ENCODE measurements at regions not wholly inside any gene's neighbourhood (a gene's known extent, or its start where the extent isn't known, plus 50 kb on each side); places are given as distances from the start of the nearest gene placed in this dataset.

DNA sequence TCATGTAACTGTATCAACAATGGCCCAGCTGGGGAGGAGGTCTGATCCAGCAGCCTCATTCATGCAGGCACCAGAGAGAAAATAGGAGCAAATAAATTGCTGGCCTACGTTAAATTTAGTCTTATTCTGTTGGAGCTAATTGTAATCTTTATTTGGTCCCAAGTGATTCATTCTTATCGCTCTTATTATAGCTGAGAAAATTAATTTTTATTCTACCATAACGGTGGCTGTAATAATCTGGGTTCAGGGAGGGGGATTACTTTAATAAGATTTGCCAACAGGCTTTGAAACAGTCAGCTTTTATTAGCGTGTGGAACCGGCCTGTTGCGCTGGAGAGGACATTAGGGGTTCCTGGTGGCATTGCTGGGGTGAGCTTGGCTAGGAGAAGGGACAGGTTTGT is 254.9 kb downstream of the AACS start:
- Histone ChIP-seq H3K79me2 (ENCODE audit: insufficient read depth, low read length) (no peaks in the 10 kb centered on the region), H4K20me1 (ENCODE audit: insufficient read depth, low read length) (no peaks in the 10 kb centered on the region), H3K27me3 (ENCODE audit: insufficient read depth, low read length) (no peaks in the 10 kb centered on the region), H3K9me3 (ENCODE audit: low read length) (no peaks in the 10 kb centered on the region), H3K36me3 (ENCODE audit: insufficient read depth, low read length) (no peaks in the 10 kb centered on the region), H3K4me3 (ENCODE audit: low read depth, low read length, poor library complexity, severe bottlenecking) (no peak overlapping the region), H2AFZ (ENCODE audit: low read length) (no peak overlapping the region), H3K9ac (ENCODE audit: low read length) (no peak overlapping the region), H3K9me2 (ENCODE audit: low read depth, low read length) (no peaks in the 10 kb centered on the region), H3F3A (ENCODE audit: insufficient read depth, low read length) (no peaks in the 10 kb centered on the region), H3K4me2 (ENCODE audit: low read length) (no peak overlapping the region), H3K4me1 (ENCODE audit: insufficient read depth, low read length, severe bottlenecking) (no peaks in the 10 kb centered on the region), H3K27ac (ENCODE audit: low read depth, low read length, poor library complexity, severe bottlenecking) (no peak overlapping the region)
- TF ChIP-seq, protein P1, sequence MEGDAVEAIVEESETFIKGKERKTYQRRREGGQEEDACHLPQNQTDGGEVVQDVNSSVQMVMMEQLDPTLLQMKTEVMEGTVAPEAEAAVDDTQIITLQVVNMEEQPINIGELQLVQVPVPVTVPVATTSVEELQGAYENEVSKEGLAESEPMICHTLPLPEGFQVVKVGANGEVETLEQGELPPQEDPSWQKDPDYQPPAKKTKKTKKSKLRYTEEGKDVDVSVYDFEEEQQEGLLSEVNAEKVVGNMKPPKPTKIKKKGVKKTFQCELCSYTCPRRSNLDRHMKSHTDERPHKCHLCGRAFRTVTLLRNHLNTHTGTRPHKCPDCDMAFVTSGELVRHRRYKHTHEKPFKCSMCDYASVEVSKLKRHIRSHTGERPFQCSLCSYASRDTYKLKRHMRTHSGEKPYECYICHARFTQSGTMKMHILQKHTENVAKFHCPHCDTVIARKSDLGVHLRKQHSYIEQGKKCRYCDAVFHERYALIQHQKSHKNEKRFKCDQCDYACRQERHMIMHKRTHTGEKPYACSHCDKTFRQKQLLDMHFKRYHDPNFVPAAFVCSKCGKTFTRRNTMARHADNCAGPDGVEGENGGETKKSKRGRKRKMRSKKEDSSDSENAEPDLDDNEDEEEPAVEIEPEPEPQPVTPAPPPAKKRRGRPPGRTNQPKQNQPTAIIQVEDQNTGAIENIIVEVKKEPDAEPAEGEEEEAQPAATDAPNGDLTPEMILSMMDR (IDR thresholded peaks at IDR 0.05; ENCODE audit: low read length), result no peak
- no peak for TF ChIP-seq EZH2 (IDR thresholded peaks at IDR 0.05; ENCODE audit: borderline replicate concordance, low read length)

DNA sequence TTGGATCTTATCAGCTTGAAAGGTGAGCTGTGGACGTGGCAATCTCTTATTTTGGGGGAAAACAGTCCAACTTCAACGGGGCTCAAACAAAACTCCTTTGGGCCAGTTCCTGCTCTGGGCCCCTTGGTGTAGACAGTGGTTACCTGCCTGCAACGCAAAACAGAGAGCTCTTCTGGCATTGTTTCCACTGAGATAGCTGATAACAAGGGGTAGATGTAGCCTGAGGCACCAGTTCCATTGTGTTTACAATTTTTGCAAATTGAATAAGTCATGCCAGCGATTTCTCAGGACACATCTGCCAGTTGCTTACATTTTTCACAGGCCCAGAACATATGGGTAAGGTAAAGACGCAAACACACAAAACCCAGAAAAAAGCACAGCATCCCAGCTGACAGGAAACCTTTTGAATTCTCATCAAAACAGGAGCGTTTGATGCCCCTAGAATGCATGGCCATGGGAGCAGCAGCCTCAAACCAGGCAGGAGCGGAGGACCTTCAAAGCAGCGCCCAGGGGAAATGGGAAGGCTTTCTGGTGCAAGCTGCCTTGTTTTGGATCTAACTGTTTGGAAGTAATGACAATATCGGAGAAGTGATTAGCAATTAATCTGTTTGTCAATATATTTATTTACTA is 259.7 kb downstream of the AACS start:
- no peak overlapping the region for H3K4me3 ChIP-seq (ENCODE audit: low read depth, low read length, poor library complexity, severe bottlenecking)
- H3K9me2 ChIP-seq (ENCODE audit: low read depth, low read length), result no peaks in the 10 kb centered on the region
- no peaks in the 10 kb centered on the region for H3K4me1 ChIP-seq (ENCODE audit: insufficient read depth, low read length, severe bottlenecking)
- no peaks in the 10 kb centered on the region for H3F3A ChIP-seq (ENCODE audit: insufficient read depth, low read length)
- no peaks in the 10 kb centered on the region for H3K9me3 ChIP-seq (ENCODE audit: low read length)
- no peaks in the 10 kb centered on the region for H3K79me2 ChIP-seq (ENCODE audit: insufficient read depth, low read length)
- no peak for TF ChIP-seq EZH2 (IDR thresholded peaks at IDR 0.05; ENCODE audit: borderline replicate concordance, low read length)
- TF ChIP-seq, protein P1 (IDR thresholded peaks at IDR 0.05; ENCODE audit: low read length), result no peak
- H3K4me2 ChIP-seq (ENCODE audit: low read length), result no peak overlapping the region
- no peaks in the 10 kb centered on the region for H4K20me1 ChIP-seq (ENCODE audit: insufficient read depth, low read length)
- H3K27ac ChIP-seq (ENCODE audit: low read depth, low read length, poor library complexity, severe bottlenecking), result no peak overlapping the region
- no peaks in the 10 kb centered on the region; the same call in 1 of the 2 replicates for H3K27me3 ChIP-seq (ENCODE audit: insufficient read depth, low read length)
- H2AFZ ChIP-seq (ENCODE audit: low read length), result no peak overlapping the region
- no peak overlapping the region for H3K9ac ChIP-seq (ENCODE audit: low read length)
- no peaks in the 10 kb centered on the region for H3K36me3 ChIP-seq (ENCODE audit: insufficient read depth, low read length)

DNA sequence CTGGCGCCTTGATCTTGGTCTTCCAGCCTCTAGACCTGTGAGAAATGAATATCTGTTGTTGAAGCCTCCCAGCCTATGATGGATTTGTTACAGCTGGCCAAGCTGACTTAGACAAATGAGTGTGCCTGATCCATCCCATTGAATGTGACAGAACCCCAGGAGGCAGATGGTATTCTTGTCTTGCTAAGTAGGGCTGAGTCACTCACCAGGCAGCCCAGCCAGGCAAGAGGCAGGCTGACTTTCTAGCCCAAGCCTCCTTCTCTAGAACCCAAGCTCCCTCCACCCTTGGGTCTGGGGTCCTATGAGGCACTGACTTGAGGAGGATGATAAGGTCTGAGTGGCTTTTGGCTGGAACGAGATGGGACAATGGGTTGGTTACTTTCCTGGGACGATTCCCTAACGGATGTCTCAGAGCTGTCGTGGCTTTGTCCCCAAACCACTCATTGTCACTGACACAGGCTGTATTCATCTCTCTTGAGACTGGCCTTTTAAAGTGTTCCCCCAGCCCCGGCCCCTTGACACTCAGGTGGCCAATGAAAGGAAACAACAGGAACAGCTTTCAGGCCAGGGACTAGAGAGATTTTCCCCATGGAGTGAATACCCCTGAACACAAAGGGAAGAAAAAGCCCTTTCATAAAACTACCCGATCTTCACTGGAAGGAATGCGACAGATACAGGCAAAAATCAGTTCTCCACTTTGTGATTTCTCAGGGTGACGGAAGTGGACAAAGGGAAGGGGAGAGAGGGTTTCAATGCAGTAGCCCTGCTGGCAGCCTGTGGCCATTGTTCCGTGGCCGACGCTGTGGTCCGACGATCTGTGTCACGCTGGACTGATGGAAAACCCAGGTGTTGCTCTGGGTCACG is 264.2 kb downstream of the AACS start:
- no peak overlapping the region for H3K4me2 ChIP-seq (ENCODE audit: low read length)

More for the DNA sequence above, 264.2 kb downstream of the AACS start:
- Histone ChIP-seq H3K79me2 (ENCODE audit: insufficient read depth, low read length) (no peaks in the 10 kb centered on the region), H3K27ac (ENCODE audit: low read depth, low read length, poor library complexity, severe bottlenecking) (no peak overlapping the region), H3K27me3 (ENCODE audit: insufficient read depth, low read length) (no peaks in the 10 kb centered on the region; the same call in 1 of the 2 replicates), H3K4me3 (ENCODE audit: low read depth, low read length, poor library complexity, severe bottlenecking) (no peak overlapping the region), H3K9ac (ENCODE audit: low read length) (no peak overlapping the region), H3K9me3 (ENCODE audit: low read length) (no peaks in the 10 kb centered on the region), H3K36me3 (ENCODE audit: insufficient read depth, low read length) (no peaks in the 10 kb centered on the region), H3K9me2 (ENCODE audit: low read depth, low read length) (no peaks in the 10 kb centered on the region), H3K4me1 (ENCODE audit: insufficient read depth, low read length, severe bottlenecking) (no peaks in the 10 kb centered on the region), H4K20me1 (ENCODE audit: insufficient read depth, low read length) (no peaks in the 10 kb centered on the region), H3F3A (ENCODE audit: insufficient read depth, low read length) (no peaks in the 10 kb centered on the region), H2AFZ (ENCODE audit: low read length) (no peak overlapping the region)
- TF ChIP-seq, protein P1 (IDR thresholded peaks at IDR 0.05; ENCODE audit: low read length), result no peak
